Esophagus (tissue), 2 donors: ENCODE measurements at regions not wholly inside any gene's neighbourhood (a gene's known extent, or its start where the extent isn't known, plus 50 kb on each side); places are given as distances from the start of the nearest gene placed in this dataset.
"Not testable (repeated sequence)": the region's sequence is repeated elsewhere in the genome, so short reads cannot be mapped to it uniquely, and the experiment has no call there.

Source experiments
- H3K27ac ChIP-seq, 2 donors: one replicate each; pipeline ENCODE4 v1.5.1; 2013; ENCODE audit warnings: low read depth in 2 of 2, mild to moderate bottlenecking in 2 of 2, inconsistent platforms in 1 of 2, low read length in 1 of 2, moderate library complexity in 1 of 2
- H3K27me3 ChIP-seq, 2 donors: one replicate each; pipeline ENCODE4 v1.6.1; 2013; ENCODE audit warnings: low read length in 2 of 2, control low read depth in 1 of 2, mild to moderate bottlenecking in 1 of 2; ENCODE audit not compliant: insufficient read depth in 2 of 2, control insufficient read depth in 1 of 2
- H3K36me3 ChIP-seq, 2 donors: one replicate each; pipeline ENCODE4 v1.6.1; 2013; ENCODE audit warnings: low read length in 1 of 2; ENCODE audit not compliant: control insufficient read depth in 2 of 2, insufficient read depth in 2 of 2
- H3K4me1 ChIP-seq, 2 donors: one replicate each; pipeline ENCODE4 v1.6.1; 2013; ENCODE audit warnings: low read length in 1 of 2; ENCODE audit not compliant: control insufficient read depth in 2 of 2, insufficient read depth in 2 of 2
- H3K4me3 ChIP-seq, 2 donors: one replicate each; pipeline ENCODE4 v1.5.1; 2013; ENCODE audit warnings: low read length in 2 of 2, mild to moderate bottlenecking in 2 of 2, low read depth in 1 of 2, moderate library complexity in 1 of 2
- H3K9me3 ChIP-seq, 2 donors: one replicate each; pipeline ENCODE4 v1.6.1; 2013; ENCODE audit warnings: mild to moderate bottlenecking in 2 of 2, low read depth in 1 of 2, low read length in 1 of 2, moderate library complexity in 1 of 2; ENCODE audit not compliant: control insufficient read depth in 2 of 2, insufficient read depth in 1 of 2
- WGBS, 2 donors: extraction: QIAGEN DNeasy Blood & Tissue Kit; methylation state at CpG; one replicate each; pipeline ENCODE4 v1.1.7; 2013; 5-methylcytosine and 5-hydroxymethylcytosine counted together
- donor health status: healthy with polysubstance abuse.
- donor health status: Bipolar disorder and iron deficiency.

- no peaks in the 10 kb centered on the region for H3K36me3 ChIP-seq
- H3K27me3 ChIP-seq: no peaks in the 10 kb centered on the region
- 80 to 86% methylated on average over 9 of the region's 9 CpGs for WGBS, 2 donors
- H3K4me3 ChIP-seq: no peak overlapping the region
- no peak overlapping the region for H3K27ac ChIP-seq
- no peaks in the 10 kb centered on the region for H3K4me1 ChIP-seq
- H3K9me3 ChIP-seq: no peaks in the 10 kb centered on the region
These were observed 289.2 kb downstream of the KLF13 start for GRCh38 chr15:31615643-31616415.

GRCh38 chr15:31623297-31623696 lies 296.7 kb downstream of the KLF13 start:
- 81 to 82% methylated on average over 11 of the region's 11 CpGs for WGBS, 2 donors
- H3K9me3 ChIP-seq, H3K4me1 ChIP-seq, H3K36me3 ChIP-seq, H3K27me3 ChIP-seq, H3K27ac ChIP-seq, H3K4me3 ChIP-seq: not testable (repeated sequence)

GRCh38 chr15:31624115-31624514 lies 297.5 kb downstream of the KLF13 start:
- not testable (repeated sequence) for H3K27ac ChIP-seq, H3K36me3 ChIP-seq, H3K4me3 ChIP-seq, H3K9me3 ChIP-seq, H3K4me1 ChIP-seq, H3K27me3 ChIP-seq
- WGBS, 2 donors: 62 to 95% methylated on average over 1 of the region's 1 CpG

- H3K27me3 ChIP-seq, H3K27ac ChIP-seq, H3K9me3 ChIP-seq, H3K4me1 ChIP-seq, H3K4me3 ChIP-seq, H3K36me3 ChIP-seq: not testable (repeated sequence)
- WGBS, 2 donors: 58 to 61% methylated on average over 6 of the region's 6 CpGs
These were observed 309.1 kb downstream of the KLF13 start for GRCh38 chr15:31635715-31636114.

- not testable (repeated sequence) for H3K9me3 ChIP-seq, H3K27me3 ChIP-seq, H3K36me3 ChIP-seq, H3K27ac ChIP-seq, H3K4me3 ChIP-seq, H3K4me1 ChIP-seq
- WGBS, 2 donors: 67 to 69% methylated on average over 1 of the region's 1 CpG
These were observed 310.3 kb downstream of the KLF13 start for GRCh38 chr15:31636911-31637310.

GRCh38 chr15:31643955-31644354 lies 317.3 kb downstream of the KLF13 start:
- not testable (repeated sequence) for H3K4me3 ChIP-seq, H3K27ac ChIP-seq, H3K9me3 ChIP-seq, H3K36me3 ChIP-seq, H3K4me1 ChIP-seq, H3K27me3 ChIP-seq
- 54 to 70% methylated on average over 2 to 3 of the region's 5 CpGs for WGBS, 2 donors

- not testable (repeated sequence) for H3K36me3 ChIP-seq, H3K9me3 ChIP-seq, H3K4me1 ChIP-seq, H3K27ac ChIP-seq, H3K27me3 ChIP-seq, H3K4me3 ChIP-seq
- WGBS, 2 donors: 67% methylated on average over 3 of the region's 3 CpGs
These were observed 318.1 kb downstream of the KLF13 start for GRCh38 chr15:31644761-31645160.

GRCh38 chr15:31647337-31647826 lies 320.7 kb downstream of the KLF13 start:
- not testable (repeated sequence) for H3K27me3 ChIP-seq, H3K4me3 ChIP-seq, H3K4me1 ChIP-seq, H3K9me3 ChIP-seq, H3K27ac ChIP-seq, H3K36me3 ChIP-seq
- 49 to 62% methylated on average over 4 of the region's 5 CpGs for WGBS, 2 donors

- WGBS, 2 donors: 73 to 79% methylated on average over 7 of the region's 7 CpGs
These were observed 323.0 kb downstream of the KLF13 start for GRCh38 chr15:31649634-31650033.

GRCh38 chr15:31650055-31650701 lies 323.5 kb downstream of the KLF13 start:
- not testable (repeated sequence) for H3K9me3 ChIP-seq, H3K4me1 ChIP-seq, H3K27me3 ChIP-seq, H3K4me3 ChIP-seq, H3K36me3 ChIP-seq, H3K27ac ChIP-seq
- WGBS, 2 donors: 0% methylated on average over 1 of the region's 6 CpGs

More at GRCh38 chr15:31649634-31650033, 323.0 kb downstream of the KLF13 start:
- not testable (repeated sequence) for H3K9me3 ChIP-seq, H3K4me1 ChIP-seq, H3K4me3 ChIP-seq, H3K27me3 ChIP-seq, H3K27ac ChIP-seq, H3K36me3 ChIP-seq
